ENCODE measurements at regions not wholly inside any gene's neighbourhood (a gene's known extent, or its start where the extent isn't known, plus 50 kb on each side); places are given as distances from the start of the nearest gene placed in this dataset.
"Not testable (repeated sequence)": the region's sequence is repeated elsewhere in the genome, so short reads cannot be mapped to it uniquely, and the experiment has no call there.

- TF ChIP-seq CTCF (IDR thresholded peaks at IDR 0.05) = no peak
- Histone ChIP-seq H3K4me3 (no peak overlapping the region), H3K4me1 (ENCODE audit: control insufficient read depth in 1 of 2, low read depth in 2 of 2) (no peaks in the 10 kb centered on the region), H3K9me3 (no peaks in the 10 kb centered on the region), H3K27ac (no peak overlapping the region), H3K27me3 (replicated peaks; ENCODE audit: insufficient read depth) (no peaks in the 10 kb centered on the region), H3K36me3 (no peaks in the 10 kb centered on the region)
- ATAC-seq (ENCODE audit: insufficient number of reproducible peaks, low FRiP score, low read depth) = no peak
- no peak for DNase-seq (ENCODE audit: low spot score)
Measured at GRCh38 chr12:58745348-58746125, 174.8 kb downstream of the LRIG3 start.

- no peaks in the 10 kb centered on the region for H3K9me3 ChIP-seq
- no peak overlapping the region for H3K27ac ChIP-seq
- ATAC-seq (ENCODE audit: insufficient number of reproducible peaks, low FRiP score, low read depth) (no peak), DNase-seq (ENCODE audit: low spot score) (no peak)
- H3K27me3 ChIP-seq (replicated peaks; ENCODE audit: insufficient read depth) = no peaks in the 10 kb centered on the region
- TF ChIP-seq CTCF (IDR thresholded peaks at IDR 0.05) = no peak
- no peaks in the 10 kb centered on the region for H3K36me3 ChIP-seq
- H3K4me1 ChIP-seq (ENCODE audit: control insufficient read depth in 1 of 2, low read depth in 2 of 2) = no peaks in the 10 kb centered on the region
- no peak overlapping the region for H3K4me3 ChIP-seq
Measured at GRCh38 chr12:58747533-58747932, 172.8 kb downstream of the LRIG3 start.

- no peak for DNase-seq (ENCODE audit: low spot score)
- no peaks in the 10 kb centered on the region for H3K9me3 ChIP-seq
- no peak for ATAC-seq (ENCODE audit: insufficient number of reproducible peaks, low FRiP score, low read depth)
- H3K4me3 ChIP-seq = no peak overlapping the region
- TF ChIP-seq CTCF (IDR thresholded peaks at IDR 0.05) = no peak
- no peak overlapping the region for H3K27ac ChIP-seq
- H3K27me3 ChIP-seq (replicated peaks; ENCODE audit: insufficient read depth) = no peaks in the 10 kb centered on the region
- H3K4me1 ChIP-seq (ENCODE audit: control insufficient read depth in 1 of 2, low read depth in 2 of 2) = no peaks in the 10 kb centered on the region
- no peaks in the 10 kb centered on the region for H3K36me3 ChIP-seq
Measured at GRCh38 chr12:58750484-58750883, 169.8 kb downstream of the LRIG3 start.

- TF ChIP-seq CTCF (IDR thresholded peaks at IDR 0.05) = no peak
- Histone ChIP-seq H3K4me3 (no peak overlapping the region), H3K36me3 (no peaks in the 10 kb centered on the region), H3K4me1 (ENCODE audit: control insufficient read depth in 1 of 2, low read depth in 2 of 2) (no peaks in the 10 kb centered on the region), H3K27me3 (replicated peaks; ENCODE audit: insufficient read depth) (no peaks in the 10 kb centered on the region), H3K27ac (no peak overlapping the region), H3K9me3 (no peaks in the 10 kb centered on the region)
- no peak for DNase-seq (ENCODE audit: low spot score)
- no peak for ATAC-seq (ENCODE audit: insufficient number of reproducible peaks, low FRiP score, low read depth)
Measured at GRCh38 chr12:58757422-58757821, 162.9 kb downstream of the LRIG3 start.

- not testable (repeated sequence) for H3K4me1 ChIP-seq (ENCODE audit: control insufficient read depth in 1 of 2, low read depth in 2 of 2); H3K9me3 ChIP-seq; H3K27ac ChIP-seq; H3K36me3 ChIP-seq; DNase-seq (ENCODE audit: low spot score); H3K27me3 ChIP-seq (replicated peaks; ENCODE audit: insufficient read depth); H3K4me3 ChIP-seq; ATAC-seq (ENCODE audit: insufficient number of reproducible peaks, low FRiP score, low read depth)
Measured at GRCh38 chr12:58759745-58760144, 160.6 kb downstream of the LRIG3 start.

- H3K9me3 ChIP-seq = no peaks in the 10 kb centered on the region
- no peak for ATAC-seq (ENCODE audit: insufficient number of reproducible peaks, low FRiP score, low read depth)
- no peaks in the 10 kb centered on the region for H3K27me3 ChIP-seq (replicated peaks; ENCODE audit: insufficient read depth)
- H3K36me3 ChIP-seq = no peaks in the 10 kb centered on the region
- no peak for DNase-seq (ENCODE audit: low spot score)
- H3K27ac ChIP-seq = no peak overlapping the region
- H3K4me3 ChIP-seq = no peak overlapping the region
- TF ChIP-seq CTCF (IDR thresholded peaks at IDR 0.05) = no peak
- no peaks in the 10 kb centered on the region for H3K4me1 ChIP-seq (ENCODE audit: control insufficient read depth in 1 of 2, low read depth in 2 of 2)
Measured at GRCh38 chr12:58761308-58761707, 159.0 kb downstream of the LRIG3 start.

Measured in thoracic aorta (tissue), 2 donors.